Neural progenitor cell (in vitro differentiated cells): ENCODE measurements at regions not wholly inside any gene's neighbourhood (a gene's known extent, or its start where the extent isn't known, plus 50 kb on each side); places are given as distances from the start of the nearest gene placed in this dataset.

ENCODE experiments used
- DNase-seq: peaks from one replicate; pipeline ENCODE4 v3.0.0-alpha.2; 2016; ENCODE audit warnings: low spot score
- H2AFZ ChIP-seq: fragments of 200-600 bp; sonication (generic); replicated peaks from 2 replicates; pipeline ENCODE4 v1.6.1; 2016; ENCODE audit warnings: antibody characterized with exemption
- H3F3A ChIP-seq: fragments of 200-600 bp; sonication (generic); 2 replicates; pipeline ENCODE4 v1.6.1; 2016; ENCODE audit warnings: antibody characterized with exemption, low read depth
- H3K27ac ChIP-seq: fragments of 200-600 bp; sonication (generic); 2 replicates; pipeline ENCODE4 v1.5.1; 2016; ENCODE audit warnings: mild to moderate bottlenecking
- H3K27me3 ChIP-seq: fragments of 200-600 bp; sonication (generic); 2 replicates; pipeline ENCODE4 v1.6.1; 2016; ENCODE audit warnings: mild to moderate bottlenecking, moderate library complexity
- H3K36me3 ChIP-seq: fragments of 200-600 bp; sonication (generic); 2 replicates; pipeline ENCODE4 v1.5.1; 2016
- H3K4me1 ChIP-seq: fragments of 200-600 bp; sonication (generic); 2 replicates; pipeline ENCODE4 v1.6.1; 2016; ENCODE audit warnings: mixed run types
- H3K4me2 ChIP-seq: fragments of 200-600 bp; sonication (generic); 2 replicates; pipeline ENCODE4 v1.6.1; 2016
- H3K4me3 ChIP-seq: fragments of 200-600 bp; sonication (generic); 2 replicates; pipeline ENCODE4 v1.5.1; 2016
- H3K79me2 ChIP-seq: fragments of 200-600 bp; sonication (generic); 2 replicates; pipeline ENCODE4 v1.6.1; 2016; ENCODE audit warnings: low read depth
- H3K9ac ChIP-seq: fragments of 200-600 bp; sonication (generic); 2 replicates; pipeline ENCODE4 v1.6.1; 2016
- H3K9me3 ChIP-seq: fragments of 200-600 bp; sonication (generic); 2 replicates; pipeline ENCODE4 v1.5.1; 2016; ENCODE audit warnings: low read depth
- H4K20me1 ChIP-seq: fragments of 200-600 bp; sonication (generic); 2 replicates; pipeline ENCODE4 v1.6.1; 2016; ENCODE audit warnings: low read depth
- H3K27ac Mint-ChIP-seq: 3 replicates; pipeline ENCODE4 v1.8.0; 2021; ENCODE audit warnings: mixed read lengths
- H3K27me3 Mint-ChIP-seq: 2 replicates; pipeline ENCODE4 v1.8.0; 2022; ENCODE audit warnings: low read depth, mild to moderate bottlenecking, inconsistent platforms, moderate library complexity, mixed read lengths; ENCODE audit not compliant: insufficient read depth
- H3K36me3 Mint-ChIP-seq: 3 replicates; pipeline ENCODE4 v1.8.0; 2021; ENCODE audit warnings: mixed read lengths
- H3K4me1 Mint-ChIP-seq: 3 replicates; pipeline ENCODE4 v1.8.0; 2021; ENCODE audit warnings: mixed read lengths
- H3K4me3 Mint-ChIP-seq: 3 replicates; pipeline ENCODE4 v1.8.0; 2021; ENCODE audit warnings: mild to moderate bottlenecking, moderate library complexity, mixed read lengths
- H3K9me3 Mint-ChIP-seq: 3 replicates; pipeline ENCODE4 v1.8.0; 2020; ENCODE audit warnings: mixed read lengths
- EZH2 ChIP-seq: fragments of 200-600 bp; sonication (generic); IDR thresholded peaks from 2 replicates; pipeline ENCODE4 v1.6.1; 2017; ENCODE audit warnings: antibody characterized with exemption, mild to moderate bottlenecking, moderate library complexity
- EZH2phosphoT487 ChIP-seq: fragments of 200-600 bp; sonication (generic); IDR thresholded peaks from 2 replicates; pipeline ENCODE4 v1.6.1; 2017; ENCODE audit warnings: antibody characterized with exemption
- TF ChIP-seq, protein P1 (sequence below): fragments of 200-600 bp; sonication (generic); IDR thresholded peaks from 2 replicates; pipeline ENCODE4 v1.5.1; 2017; ENCODE audit warnings: antibody characterized with exemption, mild to moderate bottlenecking

DNA sequence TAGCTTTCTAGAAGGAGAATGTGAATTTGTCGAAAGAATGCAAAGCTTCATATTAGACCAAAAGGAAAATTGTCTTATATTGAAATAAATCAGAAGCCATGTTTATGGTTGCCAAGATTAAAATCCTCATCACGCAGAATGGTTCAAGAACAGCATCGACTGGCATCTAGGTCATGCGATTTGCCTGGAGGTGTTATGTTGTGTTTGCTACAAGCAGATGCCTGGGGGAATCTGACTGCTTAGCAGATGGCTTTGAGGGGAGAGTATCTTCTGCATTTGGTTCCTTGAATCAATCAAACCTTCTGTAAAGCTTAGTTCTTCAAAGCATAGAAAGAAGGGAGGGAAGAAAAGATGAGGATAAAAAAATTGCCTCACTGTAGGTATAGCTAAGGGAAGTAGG is 585.8 kb downstream of the QKI start:
- Histone ChIP-seq H2AFZ (no peak overlapping the region), H3K4me2 (no peak overlapping the region), H3K27ac (no peak overlapping the region), H3K36me3 (no peaks in the 10 kb centered on the region), H3K4me1 (no peaks in the 10 kb centered on the region), H3F3A (no peaks in the 10 kb centered on the region), H4K20me1 (no peaks in the 10 kb centered on the region), H3K27me3 (no peaks in the 10 kb centered on the region), H3K4me3 (no peak overlapping the region), H3K9me3 (no peaks in the 10 kb centered on the region), H3K79me2 (no peaks in the 10 kb centered on the region), H3K9ac (no peak overlapping the region)
- Mint-ChIP-seq H3K9me3 (peaks cover 8% of the 10 kb centered on the region), H3K27me3 (peaks cover 3% of the 10 kb centered on the region), H3K36me3 (peaks cover 2% of the 10 kb centered on the region), H3K4me3 (no peak overlapping the region), H3K4me1 (no peaks in the 10 kb centered on the region), H3K27ac (peak overlapping the region; percentile 34)
- TF ChIP-seq EZH2phosphoT487 (no peak), EZH2 (no peak)
- TF ChIP-seq, protein P1, sequence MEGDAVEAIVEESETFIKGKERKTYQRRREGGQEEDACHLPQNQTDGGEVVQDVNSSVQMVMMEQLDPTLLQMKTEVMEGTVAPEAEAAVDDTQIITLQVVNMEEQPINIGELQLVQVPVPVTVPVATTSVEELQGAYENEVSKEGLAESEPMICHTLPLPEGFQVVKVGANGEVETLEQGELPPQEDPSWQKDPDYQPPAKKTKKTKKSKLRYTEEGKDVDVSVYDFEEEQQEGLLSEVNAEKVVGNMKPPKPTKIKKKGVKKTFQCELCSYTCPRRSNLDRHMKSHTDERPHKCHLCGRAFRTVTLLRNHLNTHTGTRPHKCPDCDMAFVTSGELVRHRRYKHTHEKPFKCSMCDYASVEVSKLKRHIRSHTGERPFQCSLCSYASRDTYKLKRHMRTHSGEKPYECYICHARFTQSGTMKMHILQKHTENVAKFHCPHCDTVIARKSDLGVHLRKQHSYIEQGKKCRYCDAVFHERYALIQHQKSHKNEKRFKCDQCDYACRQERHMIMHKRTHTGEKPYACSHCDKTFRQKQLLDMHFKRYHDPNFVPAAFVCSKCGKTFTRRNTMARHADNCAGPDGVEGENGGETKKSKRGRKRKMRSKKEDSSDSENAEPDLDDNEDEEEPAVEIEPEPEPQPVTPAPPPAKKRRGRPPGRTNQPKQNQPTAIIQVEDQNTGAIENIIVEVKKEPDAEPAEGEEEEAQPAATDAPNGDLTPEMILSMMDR: no peak
- no peak for DNase-seq

DNA sequence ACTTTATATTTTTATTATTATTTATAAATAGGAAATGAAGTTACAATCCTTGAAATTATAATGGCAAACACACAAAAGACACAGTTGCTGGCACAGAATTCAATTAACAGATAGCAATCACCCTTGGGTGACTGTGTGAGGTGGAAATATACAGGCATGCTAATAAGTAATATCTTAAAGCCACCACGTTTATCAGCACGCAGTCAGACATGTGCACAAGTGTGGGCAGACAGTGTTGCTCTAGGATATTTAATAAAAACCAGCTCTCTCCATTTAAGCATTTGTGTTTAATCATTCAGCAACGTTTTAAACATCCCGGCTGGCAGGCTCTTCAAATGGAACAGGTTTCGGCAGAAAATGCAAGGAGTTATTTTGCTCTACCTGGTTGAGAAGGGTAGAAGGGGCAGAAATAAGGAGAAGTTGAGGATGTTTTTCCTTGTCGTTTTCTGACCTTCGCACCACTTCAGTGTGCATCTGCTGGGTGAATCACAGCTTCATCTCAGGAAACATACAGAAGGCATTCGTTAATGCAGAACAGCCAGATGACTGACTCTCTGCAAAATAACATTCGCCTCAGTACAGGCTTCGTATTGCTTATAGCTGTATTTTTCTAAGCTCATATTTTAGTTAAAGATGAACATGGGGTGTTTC is 585.1 kb downstream of the QKI start:
- Histone ChIP-seq H2AFZ (no peak overlapping the region), H3K4me3 (no peak overlapping the region), H3K27me3 (no peaks in the 10 kb centered on the region), H3K4me2 (no peak overlapping the region), H4K20me1 (no peaks in the 10 kb centered on the region), H3K4me1 (no peaks in the 10 kb centered on the region), H3K36me3 (no peaks in the 10 kb centered on the region), H3K9ac (no peak overlapping the region), H3F3A (no peaks in the 10 kb centered on the region), H3K79me2 (no peaks in the 10 kb centered on the region), H3K9me3 (no peaks in the 10 kb centered on the region), H3K27ac (no peak overlapping the region)
- TF ChIP-seq, protein P1: no peak
- TF ChIP-seq EZH2: no peak
- no peak for TF ChIP-seq EZH2phosphoT487
- no peak for DNase-seq
- Mint-ChIP-seq H3K4me1 (no peaks in the 10 kb centered on the region), H3K36me3 (peaks cover 2% of the 10 kb centered on the region), H3K4me3 (no peak overlapping the region), H3K27ac (no peak overlapping the region), H3K9me3 (peaks cover 8% of the 10 kb centered on the region), H3K27me3 (peaks cover 3% of the 10 kb centered on the region)

DNA sequence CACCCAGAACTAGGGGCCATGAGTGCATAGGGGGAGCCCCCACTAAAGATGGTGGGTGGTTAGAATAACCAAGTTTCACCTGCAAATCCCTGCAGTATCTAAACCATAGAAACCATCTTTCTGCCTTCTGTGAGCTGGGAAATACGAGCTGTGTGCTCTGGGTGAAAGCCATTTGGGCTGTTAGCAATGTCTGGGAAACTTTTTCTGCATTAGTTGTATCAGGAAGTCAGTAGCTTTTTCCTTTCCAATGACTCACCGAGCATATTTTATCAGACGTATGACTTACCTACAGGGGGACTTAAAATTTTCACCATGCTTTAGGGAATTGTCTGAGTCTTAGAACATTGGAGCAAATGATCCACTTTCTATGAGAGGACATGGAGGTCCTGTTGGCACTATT is 584.0 kb downstream of the QKI start:
- no peaks in the 10 kb centered on the region for H3K36me3 Mint-ChIP-seq
- Histone ChIP-seq H3K4me2 (no peak overlapping the region), H3K27me3 (no peaks in the 10 kb centered on the region)

More for the DNA sequence above, 584.0 kb downstream of the QKI start:
- Histone ChIP-seq H3K36me3 (no peaks in the 10 kb centered on the region), H3K4me1 (no peaks in the 10 kb centered on the region), H4K20me1 (no peaks in the 10 kb centered on the region), H3K4me3 (no peak overlapping the region), H2AFZ (no peak overlapping the region), H3K79me2 (no peaks in the 10 kb centered on the region), H3K9me3 (no peaks in the 10 kb centered on the region), H3K27ac (no peak overlapping the region), H3F3A (no peaks in the 10 kb centered on the region), H3K9ac (no peak overlapping the region)
- no peak for DNase-seq
- Mint-ChIP-seq H3K27me3 (peaks cover 3% of the 10 kb centered on the region), H3K27ac (no peak overlapping the region), H3K9me3 (peaks cover 9% of the 10 kb centered on the region), H3K4me1 (no peaks in the 10 kb centered on the region), H3K4me3 (no peak overlapping the region)
- TF ChIP-seq, protein P1: no peak
- TF ChIP-seq EZH2 (no peak), EZH2phosphoT487 (no peak)
